Right lobe of liver (tissue), 4 donors: ENCODE measurements at regions not wholly inside any gene's neighbourhood (a gene's known extent, or its start where the extent isn't known, plus 50 kb on each side); places are given as distances from the start of the nearest gene placed in this dataset.

Experiments used
- CTCF ChIP-seq, 4 donors: fragments of 200-600 bp in 3 of 4; fragments of 450-650 bp in 1 of 4; IDR thresholded peaks; one replicate each; pipeline versions ENCODE4 v1.5.1 to v1.8.0; 2016 to 2022; ENCODE audit warnings: antibody characterized with exemption in 4 of 4, mild to moderate bottlenecking in 2 of 4
- POLR2A ChIP-seq: fragments of 450-650 bp; IDR thresholded peaks from one replicate; pipeline ENCODE4 v1.6.1; 2017; ENCODE audit warnings: antibody characterized with exemption, mild to moderate bottlenecking
- donor health status: DM: no; HTN: no; CAD: no.
- donor health status: DM: no; HTN: no; CAD: no.
- donor health status: DM: no; HTN: yes; CAD: no.

- no peak for TF ChIP-seq POLR2A
- TF ChIP-seq CTCF (IDR thresholded peaks at IDR 0.05), result no peak
Measured at GRCh38 chr6:100136590-100136989, 142.6 kb upstream of the MCHR2 start.
